ENCODE measurements at regions not wholly inside any gene's neighbourhood (a gene's known extent, or its start where the extent isn't known, plus 50 kb on each side); places are given as distances from the start of the nearest gene placed in this dataset.

DNA sequence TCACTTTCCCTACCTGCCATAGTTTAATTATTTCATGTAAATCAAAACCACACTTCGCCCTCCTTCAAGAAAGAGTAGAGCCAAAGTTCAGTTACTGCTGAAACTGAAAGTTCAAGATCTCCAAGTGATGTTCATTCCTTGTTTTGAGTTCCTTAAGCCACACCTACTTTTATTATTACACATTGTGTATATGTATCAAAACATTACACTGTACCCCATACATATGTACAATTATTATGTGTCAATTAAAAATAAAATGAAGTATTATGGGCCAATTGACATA, 892.3 kb upstream of the NDST4 start:
- no peak for TF ChIP-seq EZH2phosphoT487 (IDR thresholded peaks at IDR 0.05; ENCODE audit: insufficient read depth, low read depth)
- no peak for TF ChIP-seq EZH2 (IDR thresholded peaks at IDR 0.05; ENCODE audit: insufficient read depth, poor library complexity, severe bottlenecking)

All from GM23248 (cell line).